ENCODE measurements at regions not wholly inside any gene's neighbourhood (a gene's known extent, or its start where the extent isn't known, plus 50 kb on each side); places are given as distances from the start of the nearest gene placed in this dataset.

DNA sequence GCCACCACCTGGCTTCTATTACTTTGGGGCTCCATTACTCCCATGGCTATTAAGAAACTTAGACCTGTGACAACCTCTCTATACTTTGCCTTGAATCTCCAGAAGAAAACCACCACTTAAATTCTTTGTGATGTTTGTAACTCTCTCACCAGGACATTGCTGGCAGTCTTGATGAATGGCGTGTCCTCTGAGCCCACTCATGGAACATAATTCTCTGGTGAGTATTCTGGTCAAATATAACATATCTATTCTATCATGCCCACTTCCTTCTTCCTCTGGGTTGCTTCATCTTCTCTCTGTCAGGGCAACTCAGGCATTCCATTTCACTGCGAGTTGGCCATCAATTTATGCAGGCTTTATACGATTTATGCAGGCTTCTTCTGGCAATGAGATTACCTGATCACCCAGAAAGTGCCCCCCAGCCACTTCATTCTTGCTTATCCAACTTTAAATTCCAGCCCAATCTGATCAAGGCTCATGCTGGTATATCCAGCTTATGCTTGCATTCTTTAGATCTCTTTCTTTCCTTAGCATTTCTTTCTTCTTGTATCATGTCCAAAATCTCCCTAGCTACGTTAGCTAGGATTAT, 112.0 kb upstream of the CHRM3 start:
- DNase-seq (ENCODE audit: low read depth, low spot score): no peak
- in situ Hi-C loops (cut with HindIII; ENCODE audit: low pct_unique_long_range_greater_than_20kb, low sequenced_read_pairs): no loop called here

DNA sequence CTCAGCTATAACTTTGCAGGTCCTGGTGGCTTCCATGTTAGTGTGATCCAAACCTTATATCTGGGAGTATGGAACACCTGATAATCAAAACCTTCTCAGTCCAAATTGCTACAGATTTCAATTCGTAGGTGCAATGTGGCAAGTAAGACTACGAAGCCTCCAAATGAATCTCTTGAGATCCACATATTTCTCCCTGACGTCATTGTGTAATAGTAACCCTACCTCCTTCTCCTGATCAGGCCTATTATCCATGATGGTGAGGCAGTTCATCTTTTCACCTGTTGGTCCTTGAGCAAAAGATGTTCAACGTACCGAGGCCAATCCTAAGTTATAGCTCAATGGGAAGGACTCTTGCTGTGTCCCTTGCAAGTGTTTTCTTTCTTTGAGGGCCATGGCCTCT, 115.9 kb upstream of the CHRM3 start:
- in situ Hi-C loops (cut with HindIII; ENCODE audit: low pct_unique_long_range_greater_than_20kb, low sequenced_read_pairs): no loop called here
- DNase-seq (ENCODE audit: low read depth, low spot score): no peak

DNA sequence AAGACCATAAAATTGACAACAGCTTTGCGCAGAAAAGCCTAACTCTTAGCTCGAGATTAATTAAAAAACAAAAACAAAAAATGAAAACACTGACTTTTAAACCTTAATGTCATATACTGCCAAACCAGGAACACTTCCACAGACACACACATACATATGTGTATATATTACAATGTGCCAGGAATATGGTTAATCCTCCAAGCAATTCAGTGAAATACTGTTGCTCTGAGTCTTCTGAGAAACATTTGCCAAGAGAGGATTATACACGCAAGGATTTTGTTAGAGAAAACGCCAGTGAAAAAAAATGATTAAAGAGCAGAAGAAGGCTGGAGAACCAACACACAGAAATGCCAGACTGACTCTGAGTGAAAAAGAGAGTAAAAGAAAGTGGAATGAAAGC, 116.7 kb upstream of the CHRM3 start:
- in situ Hi-C loops (cut with HindIII; ENCODE audit: low pct_unique_long_range_greater_than_20kb, low sequenced_read_pairs): no loop called here
- no peak for DNase-seq (ENCODE audit: low read depth, low spot score)

DNA sequence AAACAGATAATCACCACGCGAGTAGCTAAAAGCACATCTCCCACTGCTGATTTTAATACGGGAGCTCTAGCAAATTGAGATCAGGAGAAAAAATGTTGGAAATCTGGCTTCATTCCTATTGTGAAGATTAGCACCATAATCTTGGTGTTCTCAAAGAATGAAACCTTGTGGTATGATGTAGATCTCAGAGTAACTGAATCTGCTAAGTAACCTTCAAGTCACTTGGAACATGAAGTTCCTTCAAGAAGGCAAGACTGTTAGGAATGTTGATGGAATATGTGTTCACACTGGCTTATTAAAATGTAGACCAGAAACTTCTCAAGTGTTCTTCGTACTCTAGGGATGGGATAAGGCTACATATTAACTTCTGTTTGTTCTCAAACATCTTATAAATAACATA, 117.4 kb upstream of the CHRM3 start:
- no peak for DNase-seq (ENCODE audit: low read depth, low spot score)
- in situ Hi-C loops (cut with HindIII; ENCODE audit: low pct_unique_long_range_greater_than_20kb, low sequenced_read_pairs): no loop called here

DNA sequence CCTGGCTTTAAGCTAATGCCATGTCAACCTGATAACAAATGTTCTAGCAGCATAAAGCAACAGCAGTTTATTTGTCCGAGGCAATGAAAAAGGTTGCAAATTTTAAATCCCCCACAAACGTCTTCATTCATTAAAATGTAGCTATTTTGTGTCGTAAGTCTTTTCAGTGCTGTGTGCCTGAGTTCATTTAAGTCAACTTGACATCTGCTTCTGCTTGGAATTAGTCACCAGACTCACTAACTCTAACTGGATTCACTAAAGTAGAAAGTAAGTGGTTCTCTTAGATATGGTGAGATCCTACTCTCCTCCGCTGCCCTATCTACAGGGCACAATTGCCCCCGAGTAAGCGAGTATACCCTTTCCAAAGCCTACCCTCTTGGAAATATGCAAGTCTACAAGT, 118.4 kb upstream of the CHRM3 start:
- DNase-seq (ENCODE audit: low read depth, low spot score): no peak
- in situ Hi-C loops (cut with HindIII; ENCODE audit: low pct_unique_long_range_greater_than_20kb, low sequenced_read_pairs): no loop called here

DNA sequence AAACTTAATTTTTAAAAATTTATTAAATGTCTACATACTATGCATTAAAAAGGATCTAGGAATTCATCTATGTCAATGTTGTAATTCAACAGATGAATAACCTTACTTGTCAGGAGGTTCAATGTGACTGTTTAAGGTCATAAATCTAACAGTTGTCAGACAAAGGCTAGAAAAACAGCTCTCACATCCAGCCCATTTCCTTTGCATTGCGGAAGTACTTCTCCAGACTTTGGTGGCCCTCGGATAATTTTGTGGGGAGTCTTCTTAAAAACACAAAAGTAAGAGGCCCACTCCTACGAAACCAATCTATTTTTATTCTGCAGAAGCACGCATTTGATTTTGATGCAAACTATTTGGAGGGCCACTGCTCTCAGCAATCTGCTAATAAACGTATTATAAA, 122.6 kb upstream of the CHRM3 start:
- in situ Hi-C loops (cut with HindIII; ENCODE audit: low pct_unique_long_range_greater_than_20kb, low sequenced_read_pairs): no loop called here
- no peak for DNase-seq (ENCODE audit: low read depth, low spot score)

DNA sequence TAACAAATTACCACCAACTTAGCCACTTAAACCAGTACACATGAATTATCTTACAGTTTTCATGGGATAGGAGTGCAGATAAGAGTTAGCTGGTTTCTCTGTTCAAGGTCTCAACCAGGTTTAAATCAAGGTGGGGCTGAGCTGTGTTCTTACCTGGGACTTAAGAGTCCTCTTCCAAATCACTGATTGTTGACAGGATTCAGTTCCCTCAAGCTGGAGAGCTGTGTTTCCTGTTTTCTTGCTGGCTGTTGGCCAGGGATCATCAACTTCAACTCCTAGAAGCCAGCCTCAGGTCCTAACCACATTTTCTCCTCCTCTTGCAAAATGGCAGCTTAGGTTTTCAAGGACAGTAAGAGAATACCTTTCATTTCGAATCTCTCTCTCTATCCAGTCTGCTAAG, 123.8 kb upstream of the CHRM3 start:
- in situ Hi-C loops (cut with HindIII; ENCODE audit: low pct_unique_long_range_greater_than_20kb, low sequenced_read_pairs): no loop called here
- no peak for DNase-seq (ENCODE audit: low read depth, low spot score)

DNA sequence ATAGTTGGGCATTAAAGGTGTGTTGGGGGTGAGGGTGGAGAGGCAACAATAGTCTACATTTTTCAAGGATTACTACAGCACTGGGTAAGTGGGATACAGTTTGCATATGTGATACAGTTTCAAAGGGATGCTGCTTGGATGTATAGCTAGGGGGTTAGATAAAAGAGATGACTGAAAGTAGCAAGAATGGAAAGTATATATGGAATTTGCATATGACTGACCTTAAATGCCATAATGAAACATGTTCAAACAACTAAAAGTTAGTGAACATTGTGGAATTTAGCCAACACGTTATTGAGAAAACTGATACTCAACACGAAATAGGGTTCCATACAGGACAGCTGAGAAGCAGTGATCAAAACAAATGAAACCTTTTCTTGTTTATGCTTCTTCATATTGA, 124.8 kb upstream of the CHRM3 start:
- in situ Hi-C loops (cut with HindIII; ENCODE audit: low pct_unique_long_range_greater_than_20kb, low sequenced_read_pairs): no loop called here
- no peak for DNase-seq (ENCODE audit: low read depth, low spot score)

DNA sequence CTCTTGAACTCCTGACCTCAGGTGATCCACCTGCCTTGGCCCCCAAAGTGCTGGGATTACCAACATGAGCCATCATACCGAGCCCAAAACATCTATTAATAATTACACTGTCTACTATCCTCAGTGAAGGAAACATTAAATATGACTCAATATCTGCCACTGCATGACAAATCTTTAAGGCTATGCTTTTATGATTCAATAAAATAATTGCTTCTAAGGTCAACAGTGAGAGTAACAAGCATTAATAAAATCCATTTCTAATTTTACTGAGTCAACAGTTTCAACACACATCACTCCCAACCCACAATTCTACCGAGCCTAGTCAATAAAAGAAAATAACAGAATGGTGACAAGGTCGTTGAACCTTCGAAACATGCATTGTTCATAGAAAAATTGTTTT, 125.5 kb upstream of the CHRM3 start:
- DNase-seq (ENCODE audit: low read depth, low spot score): no peak
- in situ Hi-C loops (cut with HindIII; ENCODE audit: low pct_unique_long_range_greater_than_20kb, low sequenced_read_pairs): no loop called here

DNA sequence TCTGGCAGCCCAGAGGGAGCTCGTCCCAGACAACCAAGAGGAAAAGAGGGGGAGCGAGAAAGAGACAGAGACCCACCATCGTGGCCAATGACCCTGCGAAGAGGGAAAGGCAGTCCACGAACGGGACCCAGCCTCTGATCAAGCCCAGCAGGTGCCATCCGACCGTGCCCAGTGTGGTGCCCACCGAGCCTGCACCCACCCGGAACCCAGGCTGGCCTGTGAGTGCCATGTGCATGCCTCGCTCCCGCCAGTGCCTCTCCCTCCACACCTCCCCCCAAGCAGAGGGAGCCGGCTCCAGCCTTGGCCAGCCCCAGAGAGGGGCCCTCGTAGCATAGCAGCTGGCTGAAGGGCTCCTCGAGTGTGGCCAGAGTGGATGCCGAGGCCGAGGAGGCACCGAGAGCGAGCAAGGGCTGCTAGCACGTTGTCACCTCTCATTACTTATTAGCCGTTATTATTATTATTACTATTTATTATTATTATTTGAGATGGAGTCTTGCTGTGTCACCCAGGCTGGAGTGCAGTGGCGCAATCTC, 130.7 kb upstream of the CHRM3 start:
- no peak for DNase-seq (ENCODE audit: low read depth, low spot score)

DNA sequence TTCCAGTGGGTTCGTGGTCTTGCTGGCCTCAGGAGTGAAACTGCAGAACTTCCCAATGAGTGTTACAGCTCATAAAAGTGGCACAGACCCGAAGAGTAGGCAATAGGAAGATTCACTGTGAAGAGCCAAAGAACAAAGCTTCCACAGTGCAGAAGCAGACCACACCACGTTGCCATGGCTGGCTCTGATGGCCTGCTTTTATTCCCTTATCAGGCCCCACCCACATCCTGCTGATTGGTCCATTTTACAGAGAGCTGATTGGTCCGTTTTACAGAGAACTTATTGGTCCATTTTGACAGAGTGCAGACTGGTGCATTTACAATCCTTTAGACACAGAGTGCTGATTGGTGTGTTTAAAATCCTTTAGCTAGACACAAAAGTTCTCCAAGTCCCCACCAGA, 131.4 kb upstream of the CHRM3 start:
- no peak for DNase-seq (ENCODE audit: low read depth, low spot score)
- in situ Hi-C loops (cut with HindIII; ENCODE audit: low pct_unique_long_range_greater_than_20kb, low sequenced_read_pairs): no loop called here

More for the DNA sequence above, 130.7 kb upstream of the CHRM3 start:
- in situ Hi-C loops (cut with HindIII; ENCODE audit: low pct_unique_long_range_greater_than_20kb, low sequenced_read_pairs): no loop called here

DNA sequence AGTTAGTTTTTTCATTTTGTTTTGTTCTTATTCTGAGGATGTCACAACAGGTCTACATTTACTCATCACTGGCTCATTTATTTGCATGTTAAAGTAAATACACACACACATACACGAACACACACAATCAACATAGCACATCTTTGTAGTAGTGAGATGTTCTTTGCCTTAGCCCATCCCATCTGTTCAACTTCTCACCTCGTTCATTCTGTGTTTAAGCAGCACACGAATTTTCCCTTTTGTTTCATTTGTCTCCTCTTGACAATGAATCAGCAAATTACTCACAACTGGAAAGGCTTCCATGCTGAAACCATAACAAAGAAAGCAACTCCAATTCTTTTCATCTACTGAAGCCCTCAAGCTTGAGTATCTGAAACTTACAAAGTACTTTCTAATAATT, 133.3 kb upstream of the CHRM3 start:
- no peak for DNase-seq (ENCODE audit: low read depth, low spot score)
- in situ Hi-C loops (cut with HindIII; ENCODE audit: low pct_unique_long_range_greater_than_20kb, low sequenced_read_pairs): no loop called here

DNA sequence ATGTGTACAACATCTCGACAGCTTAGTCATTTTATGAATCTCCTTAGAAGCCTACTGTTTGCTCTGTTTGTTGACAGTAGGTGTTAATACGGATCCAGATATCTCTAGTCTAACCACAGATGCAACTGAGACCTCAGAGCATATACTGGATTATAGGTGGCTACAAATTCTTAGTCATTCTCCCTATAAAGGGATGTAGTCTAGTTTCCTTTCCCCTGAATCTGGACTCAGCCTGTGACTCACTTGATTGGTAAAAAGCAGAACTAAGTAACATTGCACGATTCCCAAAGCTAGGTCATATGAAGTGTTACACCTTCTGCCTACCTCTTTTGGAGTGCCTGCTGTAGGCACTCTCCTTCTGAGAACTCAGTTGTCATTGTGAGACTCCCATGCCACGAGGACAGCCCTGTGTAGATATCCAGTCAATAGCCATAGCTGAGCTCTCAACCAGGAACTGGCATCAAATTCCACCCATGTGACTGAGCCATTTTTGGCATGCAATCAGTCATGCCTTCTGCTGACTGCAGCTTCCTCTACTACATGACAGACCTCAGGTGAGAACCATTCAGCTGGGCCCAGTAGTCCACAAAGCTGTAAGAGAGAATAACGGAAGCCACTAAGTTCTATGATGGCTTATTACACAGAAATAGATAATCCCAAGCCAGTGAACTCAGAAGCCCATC, 135.9 kb upstream of the CHRM3 start:
- no peak for DNase-seq (ENCODE audit: low read depth, low spot score)
- in situ Hi-C loops (cut with HindIII; ENCODE audit: low pct_unique_long_range_greater_than_20kb, low sequenced_read_pairs): no loop called here

DNA sequence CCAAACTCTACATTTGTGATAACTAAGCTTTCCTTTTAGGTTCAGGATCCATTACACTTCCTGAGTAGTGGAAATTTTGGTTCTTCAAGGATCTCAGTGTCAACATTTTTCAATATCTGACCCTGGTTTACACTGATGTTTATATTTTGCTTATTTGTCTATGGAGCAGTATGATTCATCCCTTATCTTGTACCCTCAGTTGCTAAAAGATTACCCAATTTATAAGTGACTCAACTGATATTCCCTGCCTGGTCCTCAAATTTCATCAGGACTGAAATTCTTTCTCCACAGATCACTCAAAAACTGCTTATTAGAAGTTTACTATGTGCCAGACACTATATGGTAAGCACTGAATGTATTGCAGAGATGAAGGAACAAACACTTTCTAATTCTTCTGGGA, 139.1 kb upstream of the CHRM3 start:
- no peak for DNase-seq (ENCODE audit: low read depth, low spot score)
- in situ Hi-C loops (cut with HindIII; ENCODE audit: low pct_unique_long_range_greater_than_20kb, low sequenced_read_pairs): no loop called here

DNA sequence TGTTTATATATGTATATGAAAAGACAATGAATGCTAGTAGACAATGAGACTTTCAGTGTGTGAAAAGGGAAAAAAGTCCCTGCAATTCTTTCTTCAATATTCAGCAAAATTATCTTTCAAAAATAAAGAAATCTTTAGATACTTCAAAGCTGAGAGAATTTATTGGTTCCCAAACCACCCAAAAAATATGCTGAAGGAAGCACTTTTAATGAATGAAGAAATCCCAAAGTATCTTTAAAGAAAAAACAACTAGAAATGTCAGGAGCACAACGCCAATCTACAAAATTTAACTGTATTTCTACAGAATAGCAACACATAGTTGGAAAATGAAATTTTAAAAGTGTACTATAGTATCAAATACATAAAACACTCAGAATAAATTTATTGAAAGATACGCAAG, 142.3 kb upstream of the CHRM3 start:
- in situ Hi-C loops (cut with HindIII; ENCODE audit: low pct_unique_long_range_greater_than_20kb, low sequenced_read_pairs): no loop called here
- no peak for DNase-seq (ENCODE audit: low read depth, low spot score)

DNA sequence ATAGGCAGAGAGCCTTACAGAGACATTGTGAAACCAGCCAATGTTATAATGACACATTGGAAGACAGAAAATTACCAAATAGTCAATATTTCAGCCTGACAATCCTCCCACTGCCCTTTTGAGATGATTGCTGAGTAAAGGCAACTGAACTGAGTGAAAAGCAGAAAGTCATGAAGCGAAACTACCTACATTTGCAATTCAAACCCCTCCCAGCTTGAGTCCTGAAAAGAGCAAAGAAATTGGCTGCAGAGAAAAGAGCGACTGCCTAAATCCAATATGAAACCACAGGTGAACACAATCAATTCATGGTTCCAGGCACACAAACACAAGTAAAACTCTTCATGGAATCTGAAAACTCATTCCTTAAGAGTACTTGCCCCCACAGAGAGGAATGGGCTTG, 143.4 kb upstream of the CHRM3 start:
- no peak for DNase-seq (ENCODE audit: low read depth, low spot score)
- in situ Hi-C loops (cut with HindIII; ENCODE audit: low pct_unique_long_range_greater_than_20kb, low sequenced_read_pairs): no loop called here

DNA sequence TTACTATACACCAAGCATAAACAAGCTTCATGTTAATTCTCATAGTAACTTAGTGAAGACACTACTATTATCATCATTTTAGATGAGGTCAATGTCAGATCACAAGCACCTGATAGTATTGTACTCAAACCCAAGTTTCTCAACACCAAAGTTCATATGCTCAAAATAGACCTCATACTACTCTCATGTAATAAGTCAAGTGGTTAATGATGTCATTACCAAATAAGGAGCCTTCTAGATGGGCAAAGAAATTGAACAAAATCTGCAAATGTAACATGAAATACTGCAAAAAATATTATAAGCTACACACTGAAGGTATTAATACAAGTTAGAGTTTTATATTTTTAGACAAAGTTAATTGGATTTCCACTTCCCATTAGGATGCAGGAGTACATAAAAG, 144.0 kb upstream of the CHRM3 start:
- in situ Hi-C loops (cut with HindIII; ENCODE audit: low pct_unique_long_range_greater_than_20kb, low sequenced_read_pairs): no loop called here
- no peak for DNase-seq (ENCODE audit: low read depth, low spot score)

DNA sequence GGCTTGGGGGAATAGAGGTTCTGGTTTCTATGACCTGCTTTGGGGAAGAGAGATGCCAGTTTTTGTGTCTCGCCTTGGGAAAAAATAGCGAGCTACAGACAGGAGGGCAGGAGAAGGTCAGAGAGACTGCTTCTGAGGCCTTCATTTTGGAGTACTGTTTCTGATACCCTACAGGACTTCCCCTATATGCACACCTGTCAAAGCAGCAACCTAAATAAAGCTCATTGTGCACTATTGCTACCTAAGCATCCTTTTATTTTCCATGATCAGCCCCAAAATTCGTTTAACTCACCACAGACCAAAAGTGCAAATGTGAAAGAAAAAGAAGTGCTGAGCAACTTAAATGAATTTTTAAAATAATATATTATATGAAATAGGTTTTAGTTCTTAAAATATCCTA, 145.6 kb upstream of the CHRM3 start:
- no peak for DNase-seq (ENCODE audit: low read depth, low spot score)
- in situ Hi-C loops (cut with HindIII; ENCODE audit: low pct_unique_long_range_greater_than_20kb, low sequenced_read_pairs): no loop called here

DNA sequence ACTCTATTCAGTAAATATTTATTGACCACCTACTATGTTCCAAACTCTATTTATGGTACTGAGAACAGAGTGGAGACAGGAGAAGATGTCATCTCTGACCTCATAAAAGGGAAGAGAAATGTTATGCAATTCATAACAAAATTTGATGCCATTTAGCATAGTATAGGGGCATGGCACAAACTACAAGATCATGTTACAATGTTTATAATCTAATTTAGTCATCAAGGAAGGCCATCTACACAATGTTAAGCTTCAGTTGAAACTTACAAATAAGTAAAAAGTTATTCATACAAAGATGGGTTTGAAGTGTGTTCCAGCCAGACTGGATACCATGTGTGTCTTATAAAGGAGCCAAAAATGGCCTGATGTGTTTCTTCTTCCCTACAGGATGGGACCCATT, 146.8 kb upstream of the CHRM3 start:
- in situ Hi-C loops (cut with HindIII; ENCODE audit: low pct_unique_long_range_greater_than_20kb, low sequenced_read_pairs): no loop called here
- no peak for DNase-seq (ENCODE audit: low read depth, low spot score)

DNA sequence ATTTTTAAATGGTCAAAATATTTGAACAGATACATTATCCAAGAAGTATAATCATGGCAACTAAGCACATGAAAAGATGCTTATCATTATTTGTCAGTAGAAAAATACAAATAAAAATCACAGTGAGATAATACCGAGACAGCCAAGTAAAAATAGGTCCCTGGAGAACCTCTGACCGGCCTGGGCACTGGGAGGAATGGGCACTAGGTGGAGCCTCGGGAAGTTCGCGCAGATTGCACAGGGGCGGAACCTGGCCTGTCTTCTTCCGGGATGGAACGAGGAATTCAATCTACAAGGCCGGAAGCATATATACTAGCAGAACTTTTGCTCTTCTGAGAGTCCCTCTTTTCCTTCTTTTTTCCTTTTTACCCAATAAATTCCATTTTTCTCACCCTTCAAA, 148.5 kb upstream of the CHRM3 start:
- in situ Hi-C loops (cut with HindIII; ENCODE audit: low pct_unique_long_range_greater_than_20kb, low sequenced_read_pairs): no loop called here
- peak; percentile 29 for DNase-seq (ENCODE audit: low read depth, low spot score)
